ENCODE measurements at regions not wholly inside any gene's neighbourhood (a gene's known extent, or its start where the extent isn't known, plus 50 kb on each side); places are given as distances from the start of the nearest gene placed in this dataset.

GRCh38 chr12:74152370-74152769 lies 385.3 kb upstream of the ATXN7L3B start (continued):
- TF ChIP-seq KDM4A (IDR thresholded peaks at IDR 0.05; ENCODE audit: low read depth, low read length, severe bottlenecking) (no peak), ASH2L (IDR thresholded peaks at IDR 0.05; ENCODE audit: low read length) (no peak), CHD2 (IDR thresholded peaks at IDR 0.05; ENCODE audit: low read length) (no peak), SP4 (IDR thresholded peaks at IDR 0.05; ENCODE audit: low read length) (no peak), BACH1 (IDR thresholded peaks at IDR 0.05; ENCODE audit: low read length) (no peak), RNF2 (IDR thresholded peaks at IDR 0.05; ENCODE audit: borderline replicate concordance, low read depth, low read length, missing control alignments, poor library complexity, severe bottlenecking) (no peak)

Data from H1 (cell line).